ENCODE measurements at regions not wholly inside any gene's neighbourhood (a gene's known extent, or its start where the extent isn't known, plus 50 kb on each side); places are given as distances from the start of the nearest gene placed in this dataset.

DNA sequence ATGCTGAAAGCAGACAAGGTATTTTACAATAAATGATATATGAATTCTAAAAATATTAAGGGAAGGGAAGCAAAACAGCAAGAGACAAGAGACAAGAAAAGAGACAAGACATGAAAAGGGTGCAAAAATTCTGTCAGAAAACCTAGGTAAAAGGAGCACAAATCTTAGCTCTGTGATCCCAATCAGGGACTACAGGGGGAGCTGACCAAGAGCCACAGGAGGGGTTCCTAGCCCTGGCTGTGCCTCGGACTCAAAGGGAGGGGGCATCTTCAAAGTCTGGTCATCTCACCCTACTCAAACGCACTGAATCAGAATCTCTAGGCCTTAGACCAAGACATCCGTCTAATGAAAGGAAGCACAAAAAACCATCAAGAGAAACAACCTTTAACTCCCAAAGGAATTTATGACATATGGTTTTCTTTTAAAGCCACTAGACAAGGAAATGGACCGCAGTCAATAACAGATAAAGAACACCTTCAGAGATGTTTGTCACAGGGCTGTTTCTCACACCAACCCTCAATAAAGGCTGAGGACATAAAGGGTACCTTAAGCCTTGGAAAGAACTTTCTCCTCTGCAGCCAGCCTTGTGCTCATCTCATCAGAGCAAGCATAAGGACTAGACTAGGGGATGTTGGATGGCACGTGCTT lies 130.4 kb upstream of the CDYL start:
- no peaks in the 10 kb centered on the region for H3K27me3 ChIP-seq (ENCODE audit: control insufficient read depth, insufficient read depth, low read length)
- H3K27ac ChIP-seq (ENCODE audit: low read depth, low read length), result no peak overlapping the region
- WGBS (ENCODE audit: insufficient coverage), result 27% methylated on average over 2 of the region's 5 CpGs
- H3K9me3 ChIP-seq (ENCODE audit: control insufficient read depth, insufficient read depth, low read length), result peaks cover 1% of the 10 kb centered on the region
- H3K36me3 ChIP-seq (ENCODE audit: control insufficient read depth, insufficient read depth, low read length), result no peaks in the 10 kb centered on the region
- no peak for DNase-seq (ENCODE audit: low read depth in 4 of 6, low spot score in 6 of 6)
- no peak overlapping the region for H3K4me3 ChIP-seq (ENCODE audit: low read depth, low read length)
- H3K4me1 ChIP-seq (ENCODE audit: control insufficient read depth, insufficient read depth, low read length), result peaks cover 6% of the 10 kb centered on the region

DNA sequence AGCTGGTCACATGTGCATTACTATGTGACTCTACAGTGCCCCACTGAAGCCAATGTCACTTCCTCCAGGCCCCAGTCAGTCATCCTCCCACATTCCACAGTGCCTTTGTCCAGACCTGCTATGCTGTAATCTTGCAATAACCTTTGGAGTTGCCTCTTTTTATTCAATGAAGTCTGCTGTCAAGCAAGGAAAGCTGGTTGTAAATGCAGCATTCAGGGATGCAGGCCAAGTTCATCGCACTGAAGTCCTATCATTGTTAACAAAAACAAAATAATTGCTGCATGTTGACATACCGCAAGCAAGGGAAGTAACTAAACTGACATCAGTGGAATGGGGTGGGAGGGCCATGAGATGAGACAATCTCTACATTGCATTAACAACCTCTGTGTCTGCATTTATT lies 131.2 kb upstream of the CDYL start:
- no peak for DNase-seq (ENCODE audit: low read depth in 4 of 6, low spot score in 6 of 6)
- WGBS (ENCODE audit: insufficient coverage), result 43% methylated on average over 1 of the region's 2 CpGs
- Histone ChIP-seq H3K36me3 (ENCODE audit: control insufficient read depth, insufficient read depth, low read length) (no peaks in the 10 kb centered on the region), H3K27me3 (ENCODE audit: control insufficient read depth, insufficient read depth, low read length) (no peaks in the 10 kb centered on the region), H3K9me3 (ENCODE audit: control insufficient read depth, insufficient read depth, low read length) (peaks cover 1% of the 10 kb centered on the region), H3K4me3 (ENCODE audit: low read depth, low read length) (no peak overlapping the region), H3K27ac (ENCODE audit: low read depth, low read length) (no peak overlapping the region), H3K4me1 (ENCODE audit: control insufficient read depth, insufficient read depth, low read length) (peaks cover 6% of the 10 kb centered on the region)

DNA sequence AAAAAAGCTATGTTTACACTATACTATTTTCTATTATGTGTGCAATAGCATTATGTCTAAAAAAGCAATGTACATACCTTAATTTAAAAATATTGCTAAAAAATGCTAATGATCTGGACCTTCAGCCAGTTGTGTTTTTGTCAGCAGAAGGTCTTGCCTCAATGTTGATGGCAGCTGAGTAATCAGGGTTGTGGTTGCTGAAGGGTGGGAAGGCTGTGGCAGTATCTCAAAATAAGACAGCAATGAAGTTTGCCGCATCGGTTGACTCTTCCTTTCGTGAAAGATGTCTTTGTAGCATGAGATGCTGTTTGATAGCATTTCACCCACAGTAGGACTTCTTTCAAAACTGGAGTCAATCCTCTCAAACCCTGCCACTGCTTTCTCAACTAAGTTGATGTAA lies 134.7 kb upstream of the CDYL start:
- H3K9me3 ChIP-seq (ENCODE audit: control insufficient read depth, insufficient read depth, low read length), result peaks cover 1% of the 10 kb centered on the region
- H3K36me3 ChIP-seq (ENCODE audit: control insufficient read depth, insufficient read depth, low read length), result no peaks in the 10 kb centered on the region
- no CpG with 5 or more reads among the region's 3 CpGs for WGBS (ENCODE audit: insufficient coverage)
- H3K27ac ChIP-seq (ENCODE audit: low read depth, low read length), result no peak overlapping the region
- DNase-seq (ENCODE audit: low read depth in 4 of 6, low spot score in 6 of 6), result no peak
- H3K4me3 ChIP-seq (ENCODE audit: low read depth, low read length), result no peak overlapping the region
- H3K4me1 ChIP-seq (ENCODE audit: control insufficient read depth, insufficient read depth, low read length), result no peaks in the 10 kb centered on the region
- no peaks in the 10 kb centered on the region for H3K27me3 ChIP-seq (ENCODE audit: control insufficient read depth, insufficient read depth, low read length)

- WGBS (ENCODE audit: insufficient coverage), result 42% methylated on average over 3 of the region's 4 CpGs
- Histone ChIP-seq H3K9me3 (ENCODE audit: control insufficient read depth, insufficient read depth, low read length) (peaks cover 1% of the 10 kb centered on the region), H3K27ac (ENCODE audit: low read depth, low read length) (no peak overlapping the region), H3K36me3 (ENCODE audit: control insufficient read depth, insufficient read depth, low read length) (no peaks in the 10 kb centered on the region), H3K4me1 (ENCODE audit: control insufficient read depth, insufficient read depth, low read length) (no peaks in the 10 kb centered on the region), H3K4me3 (ENCODE audit: low read depth, low read length) (no peak overlapping the region), H3K27me3 (ENCODE audit: control insufficient read depth, insufficient read depth, low read length) (no peaks in the 10 kb centered on the region)
- DNase-seq (ENCODE audit: low read depth in 4 of 6, low spot score in 6 of 6), result no peak
These were observed 136.1 kb upstream of the CDYL start for GRCh38 chr6:4640139-4640538.

DNA sequence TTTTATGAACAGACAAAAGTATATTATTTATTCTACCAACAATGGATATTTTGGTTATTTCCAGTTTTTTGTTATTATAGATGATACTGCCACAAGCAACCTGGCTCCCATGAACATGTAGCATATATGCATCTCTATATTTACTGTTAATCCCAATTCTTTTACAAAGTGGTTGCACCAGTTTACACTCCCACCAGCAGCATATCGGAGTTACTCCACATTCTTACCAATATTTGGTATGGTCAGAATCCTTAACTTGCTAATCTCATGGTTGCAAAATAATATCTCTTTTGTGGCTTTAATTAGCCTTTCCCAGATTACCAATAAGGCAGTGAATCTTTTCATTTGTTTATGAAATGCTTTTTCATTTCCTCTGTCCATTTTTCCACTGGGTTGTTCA lies 137.6 kb upstream of the CDYL start:
- Histone ChIP-seq H3K4me3 (ENCODE audit: low read depth, low read length) (no peak overlapping the region), H3K27ac (ENCODE audit: low read depth, low read length) (no peak overlapping the region), H3K27me3 (ENCODE audit: control insufficient read depth, insufficient read depth, low read length) (no peaks in the 10 kb centered on the region), H3K36me3 (ENCODE audit: control insufficient read depth, insufficient read depth, low read length) (no peaks in the 10 kb centered on the region), H3K9me3 (ENCODE audit: control insufficient read depth, insufficient read depth, low read length) (peaks cover 1% of the 10 kb centered on the region), H3K4me1 (ENCODE audit: control insufficient read depth, insufficient read depth, low read length) (no peaks in the 10 kb centered on the region)
- no peak for DNase-seq (ENCODE audit: low read depth in 4 of 6, low spot score in 6 of 6)
- no CpG with 5 or more reads among the region's 1 CpG for WGBS (ENCODE audit: insufficient coverage)

- Histone ChIP-seq H3K36me3 (ENCODE audit: control insufficient read depth, insufficient read depth, low read length) (no peaks in the 10 kb centered on the region), H3K27ac (ENCODE audit: low read depth, low read length) (no peak overlapping the region), H3K27me3 (ENCODE audit: control insufficient read depth, insufficient read depth, low read length) (no peaks in the 10 kb centered on the region), H3K4me3 (ENCODE audit: low read depth, low read length) (no peak overlapping the region), H3K4me1 (ENCODE audit: control insufficient read depth, insufficient read depth, low read length) (no peaks in the 10 kb centered on the region), H3K9me3 (ENCODE audit: control insufficient read depth, insufficient read depth, low read length) (peaks cover 1% of the 10 kb centered on the region)
- WGBS (ENCODE audit: insufficient coverage), result 98% methylated on average over 4 of the region's 5 CpGs
- no peak for DNase-seq (ENCODE audit: low read depth in 4 of 6, low spot score in 6 of 6)
These were observed 138.3 kb upstream of the CDYL start for GRCh38 chr6:4637691-4638433.

GRCh38 chr6:4636881-4637224 lies 139.4 kb upstream of the CDYL start:
- Histone ChIP-seq H3K27me3 (ENCODE audit: control insufficient read depth, insufficient read depth, low read length) (no peaks in the 10 kb centered on the region), H3K4me1 (ENCODE audit: control insufficient read depth, insufficient read depth, low read length) (no peaks in the 10 kb centered on the region), H3K27ac (ENCODE audit: low read depth, low read length) (no peak overlapping the region), H3K4me3 (ENCODE audit: low read depth, low read length) (no peak overlapping the region), H3K9me3 (ENCODE audit: control insufficient read depth, insufficient read depth, low read length) (no peaks in the 10 kb centered on the region), H3K36me3 (ENCODE audit: control insufficient read depth, insufficient read depth, low read length) (no peaks in the 10 kb centered on the region)
- DNase-seq (ENCODE audit: low read depth in 4 of 6, low spot score in 6 of 6), result no peak
- WGBS (ENCODE audit: insufficient coverage), result no CpG with 5 or more reads among the region's 2 CpGs

DNA sequence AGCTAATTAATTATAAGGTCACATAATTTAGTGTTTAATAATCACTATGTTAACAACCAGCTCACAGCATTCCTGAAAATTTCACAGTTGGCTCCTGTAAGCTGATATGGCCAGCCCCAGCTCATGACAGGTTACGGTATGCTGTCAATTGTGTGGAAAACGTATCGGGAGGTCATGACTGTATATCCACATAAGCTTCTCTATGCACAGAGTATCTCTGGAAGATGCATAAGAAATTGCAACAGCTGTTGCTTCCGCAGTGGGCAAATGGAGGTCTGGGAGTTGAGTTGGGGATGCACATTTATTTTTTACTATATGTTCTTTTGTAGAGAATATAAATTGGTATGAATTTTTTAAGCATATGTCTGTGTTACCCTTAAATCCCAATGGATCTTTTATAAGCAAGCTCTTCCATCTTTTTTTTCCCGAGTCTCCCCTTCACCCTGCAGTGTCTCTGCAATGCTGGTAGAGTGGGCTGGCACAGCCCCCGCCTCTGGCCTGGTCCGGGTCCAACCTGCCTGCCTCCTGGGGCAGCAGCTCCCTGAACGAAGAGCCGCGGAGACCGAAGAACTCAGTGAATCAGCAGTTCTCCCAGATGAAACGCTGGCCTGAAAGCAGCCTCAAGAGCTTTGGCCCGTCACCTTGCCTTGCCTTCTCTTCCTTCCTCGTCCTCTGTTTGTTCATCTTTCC lies 139.9 kb upstream of the CDYL start:
- no peak for DNase-seq (ENCODE audit: low read depth in 4 of 6, low spot score in 6 of 6)
- H3K36me3 ChIP-seq (ENCODE audit: control insufficient read depth, insufficient read depth, low read length), result no peaks in the 10 kb centered on the region
- WGBS (ENCODE audit: insufficient coverage), result 92% methylated on average over 9 of the region's 14 CpGs
- H3K4me1 ChIP-seq (ENCODE audit: control insufficient read depth, insufficient read depth, low read length), result no peaks in the 10 kb centered on the region
- H3K27ac ChIP-seq (ENCODE audit: low read depth, low read length), result no peak overlapping the region
- no peaks in the 10 kb centered on the region for H3K9me3 ChIP-seq (ENCODE audit: control insufficient read depth, insufficient read depth, low read length)
- no peaks in the 10 kb centered on the region for H3K27me3 ChIP-seq (ENCODE audit: control insufficient read depth, insufficient read depth, low read length)
- no peak overlapping the region for H3K4me3 ChIP-seq (ENCODE audit: low read depth, low read length)

DNA sequence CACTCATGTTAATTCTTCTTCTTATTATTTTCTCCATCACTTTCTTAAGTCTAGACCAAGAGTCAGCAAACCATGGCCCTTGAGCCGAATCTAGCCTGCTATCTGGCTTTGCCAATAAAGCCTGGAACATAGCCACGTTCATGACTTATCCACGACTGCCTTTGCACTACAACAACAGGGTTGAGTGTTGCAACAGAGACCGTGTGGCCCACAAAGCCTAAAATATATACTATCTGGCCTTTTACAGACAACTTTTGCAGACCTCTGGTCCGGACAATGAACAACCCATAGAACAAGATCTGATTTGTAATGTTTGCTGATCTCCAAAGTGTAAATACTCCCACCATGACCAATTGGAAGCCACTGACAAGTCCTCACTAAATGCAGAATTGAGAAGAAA lies 140.5 kb upstream of the CDYL start:
- no peaks in the 10 kb centered on the region for H3K9me3 ChIP-seq (ENCODE audit: control insufficient read depth, insufficient read depth, low read length)
- no peaks in the 10 kb centered on the region for H3K27me3 ChIP-seq (ENCODE audit: control insufficient read depth, insufficient read depth, low read length)
- WGBS (ENCODE audit: insufficient coverage), result 95% methylated on average over 3 of the region's 5 CpGs
- no peaks in the 10 kb centered on the region for H3K4me1 ChIP-seq (ENCODE audit: control insufficient read depth, insufficient read depth, low read length)
- H3K36me3 ChIP-seq (ENCODE audit: control insufficient read depth, insufficient read depth, low read length), result no peaks in the 10 kb centered on the region
- no peak overlapping the region for H3K4me3 ChIP-seq (ENCODE audit: low read depth, low read length)
- no peak overlapping the region for H3K27ac ChIP-seq (ENCODE audit: low read depth, low read length)
- no peak for DNase-seq (ENCODE audit: low read depth in 4 of 6, low spot score in 6 of 6)

DNA sequence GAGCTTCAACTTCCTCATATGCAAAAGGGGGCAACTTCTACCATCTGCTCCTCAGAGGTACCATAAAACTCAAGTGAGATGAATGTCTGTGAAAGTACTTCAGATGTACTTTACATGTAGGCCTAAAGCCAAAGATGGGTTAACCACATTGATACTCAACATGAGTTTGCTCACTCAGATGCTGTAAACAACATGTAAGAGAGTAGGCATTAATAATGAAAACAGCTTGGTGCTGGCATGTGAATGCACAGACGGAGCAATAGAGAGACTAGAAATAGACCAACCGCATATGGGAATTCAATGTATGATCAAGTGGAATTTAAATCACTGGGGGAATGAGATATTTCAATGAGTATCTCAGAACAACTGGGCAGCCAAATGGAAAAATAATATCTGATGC lies 143.8 kb upstream of the CDYL start:
- H3K4me1 ChIP-seq (ENCODE audit: control insufficient read depth, insufficient read depth, low read length), result no peaks in the 10 kb centered on the region
- WGBS (ENCODE audit: insufficient coverage), result 50% methylated on average over 1 of the region's 2 CpGs

More for the DNA sequence above, 143.8 kb upstream of the CDYL start:
- Histone ChIP-seq H3K4me3 (ENCODE audit: low read depth, low read length) (no peak overlapping the region), H3K36me3 (ENCODE audit: control insufficient read depth, insufficient read depth, low read length) (no peaks in the 10 kb centered on the region), H3K27me3 (ENCODE audit: control insufficient read depth, insufficient read depth, low read length) (no peaks in the 10 kb centered on the region), H3K27ac (ENCODE audit: low read depth, low read length) (no peak overlapping the region), H3K9me3 (ENCODE audit: control insufficient read depth, insufficient read depth, low read length) (peaks cover 5% of the 10 kb centered on the region)
- DNase-seq (ENCODE audit: low read depth in 4 of 6, low spot score in 6 of 6), result peak in 2 of 6 donors; percentile 29 to 52

All from spinal cord (tissue), 9 donors.